GM12864 (cell line): ENCODE measurements at regions not wholly inside any gene's neighbourhood (a gene's known extent, or its start where the extent isn't known, plus 50 kb on each side); places are given as distances from the start of the nearest gene placed in this dataset.
A peak's percentile ranks its signal among the peaks of the same experiment; 100 is the strongest.

ENCODE experiments used
- DNase-seq: peaks from one replicate; pipeline ENCODE4 v3.0.0-alpha.2; 2011; ENCODE audit warnings: low read depth
- H3K4me3 ChIP-seq: 2 replicates; pipeline ENCODE4 v1.5.1; 2011; ENCODE audit warnings: mild to moderate bottlenecking, low read depth, low read length, control low read depth
- TF ChIP-seq, protein P1 (sequence below): IDR thresholded peaks from 2 replicates; pipeline ENCODE4 v1.5.1; 2011; ENCODE audit warnings: low read depth, mild to moderate bottlenecking, moderate library complexity, low read length, control low read depth, inconsistent platforms; ENCODE audit errors: missing control alignments

DNA sequence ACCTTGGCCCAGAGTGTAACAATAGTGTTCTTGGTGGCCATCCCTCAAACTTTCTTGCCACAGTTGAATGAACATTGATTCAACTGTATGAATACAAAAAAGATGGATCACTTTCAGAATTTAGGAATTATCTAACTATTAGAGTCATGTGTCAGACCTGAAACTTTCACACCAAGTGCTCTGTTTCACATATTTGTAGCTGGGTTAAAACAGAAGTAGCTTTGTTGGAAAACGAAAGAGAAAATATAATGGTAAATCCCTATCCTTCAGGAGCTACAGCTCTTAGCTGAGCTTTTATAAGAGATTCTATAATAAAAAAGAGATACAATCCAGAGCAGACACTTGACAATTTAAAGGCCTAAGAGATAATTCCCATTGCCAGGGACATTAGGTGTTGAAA is 719.3 kb downstream of the JRKL start:
- no peak overlapping the region for H3K4me3 ChIP-seq
- TF ChIP-seq, protein P1, sequence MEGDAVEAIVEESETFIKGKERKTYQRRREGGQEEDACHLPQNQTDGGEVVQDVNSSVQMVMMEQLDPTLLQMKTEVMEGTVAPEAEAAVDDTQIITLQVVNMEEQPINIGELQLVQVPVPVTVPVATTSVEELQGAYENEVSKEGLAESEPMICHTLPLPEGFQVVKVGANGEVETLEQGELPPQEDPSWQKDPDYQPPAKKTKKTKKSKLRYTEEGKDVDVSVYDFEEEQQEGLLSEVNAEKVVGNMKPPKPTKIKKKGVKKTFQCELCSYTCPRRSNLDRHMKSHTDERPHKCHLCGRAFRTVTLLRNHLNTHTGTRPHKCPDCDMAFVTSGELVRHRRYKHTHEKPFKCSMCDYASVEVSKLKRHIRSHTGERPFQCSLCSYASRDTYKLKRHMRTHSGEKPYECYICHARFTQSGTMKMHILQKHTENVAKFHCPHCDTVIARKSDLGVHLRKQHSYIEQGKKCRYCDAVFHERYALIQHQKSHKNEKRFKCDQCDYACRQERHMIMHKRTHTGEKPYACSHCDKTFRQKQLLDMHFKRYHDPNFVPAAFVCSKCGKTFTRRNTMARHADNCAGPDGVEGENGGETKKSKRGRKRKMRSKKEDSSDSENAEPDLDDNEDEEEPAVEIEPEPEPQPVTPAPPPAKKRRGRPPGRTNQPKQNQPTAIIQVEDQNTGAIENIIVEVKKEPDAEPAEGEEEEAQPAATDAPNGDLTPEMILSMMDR, result no peak

DNA sequence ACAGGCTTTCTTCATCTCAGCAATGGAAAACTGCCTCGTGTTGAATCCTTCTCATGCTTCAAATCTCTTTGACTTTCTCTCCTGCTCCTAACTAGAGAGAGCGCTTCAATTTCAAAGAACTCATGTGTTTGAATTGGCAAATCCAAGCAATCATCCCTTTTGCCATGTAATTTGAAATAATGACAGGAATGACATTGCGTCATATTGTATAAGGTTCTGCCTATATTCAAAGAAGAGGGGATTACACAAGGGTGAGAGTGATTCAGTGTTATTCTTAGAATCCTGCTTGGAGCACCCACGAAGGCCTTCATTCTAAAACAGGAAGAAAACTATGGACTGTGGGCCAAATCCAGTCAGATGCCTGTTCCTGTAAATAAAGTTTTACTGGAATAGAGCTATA is 720.6 kb downstream of the JRKL start:
- TF ChIP-seq, protein P1, result no peak
- no peak for DNase-seq
- H3K4me3 ChIP-seq, result no peak overlapping the region

More for the DNA sequence above, 719.3 kb downstream of the JRKL start:
- DNase-seq, result no peak

DNA sequence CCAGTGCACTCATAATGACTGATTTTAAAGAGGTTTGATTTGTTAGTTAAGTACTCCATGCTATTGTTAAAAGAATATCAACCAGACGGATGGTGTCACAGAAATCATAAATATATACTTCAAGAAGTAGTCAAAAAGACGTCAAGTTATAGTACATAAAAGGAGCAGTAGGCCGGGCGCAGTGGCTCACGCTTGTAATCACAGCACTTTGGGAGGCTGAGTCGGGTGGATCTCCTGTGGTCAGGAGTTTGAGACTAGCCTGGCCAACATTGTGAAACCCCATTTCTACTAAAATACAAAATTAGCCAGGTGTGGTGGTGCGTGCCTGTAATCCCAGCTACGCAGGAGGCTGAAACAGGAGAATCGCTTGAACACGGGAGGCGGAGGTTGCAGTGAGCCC is 721.7 kb downstream of the JRKL start:
- H3K4me3 ChIP-seq, result no peak overlapping the region
- no peak for DNase-seq
- TF ChIP-seq, protein P1, result no peak

DNA sequence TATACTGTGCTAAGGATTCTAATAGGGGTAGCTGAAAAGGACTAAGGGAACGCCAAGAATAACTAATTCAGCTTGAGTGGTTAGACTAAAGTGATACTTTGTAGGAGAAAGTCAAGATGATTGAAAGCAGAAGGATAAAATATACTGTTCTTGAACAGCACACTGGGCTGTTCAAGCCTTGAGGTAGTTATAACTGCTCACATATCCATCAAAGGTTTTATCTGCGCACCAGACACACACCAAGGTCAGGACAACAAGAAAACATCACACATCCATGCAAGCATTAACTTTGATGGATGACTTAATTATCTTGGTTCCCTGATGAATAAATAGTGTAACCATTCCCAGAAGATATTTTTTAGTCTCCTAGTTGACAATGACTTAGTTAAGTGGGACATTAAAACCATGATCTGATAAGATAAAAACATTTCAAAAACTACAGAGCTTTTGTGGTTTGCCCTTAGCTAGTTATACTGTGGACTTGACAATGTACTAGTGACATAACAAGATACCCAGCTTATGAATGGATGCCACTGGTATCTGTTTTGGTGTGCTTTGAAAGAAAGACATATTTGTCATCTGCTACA is 728.9 kb downstream of the JRKL start:
- DNase-seq, result no peak
- H3K4me3 ChIP-seq, result no peak overlapping the region
- TF ChIP-seq, protein P1, result no peak

DNA sequence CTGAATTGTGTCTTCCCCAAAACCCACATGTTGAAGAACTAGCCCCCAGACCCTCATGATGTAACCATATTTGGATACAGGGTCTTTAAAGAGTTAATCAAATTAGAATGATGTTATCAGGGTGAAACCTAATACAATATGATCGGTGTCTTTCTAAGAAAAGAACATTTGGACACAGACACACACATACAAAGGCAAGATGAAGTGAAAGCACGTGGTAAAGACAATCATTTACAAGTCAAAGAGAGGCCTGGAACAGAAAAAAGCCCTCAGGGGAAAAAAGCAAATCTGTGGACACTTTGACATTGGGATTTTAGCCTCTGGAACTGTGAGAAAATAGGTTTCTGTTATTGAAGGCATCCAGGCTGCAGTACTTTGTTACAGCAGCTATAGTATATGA is 733.4 kb downstream of the JRKL start:
- no peak overlapping the region for H3K4me3 ChIP-seq
- no peak for DNase-seq
- TF ChIP-seq, protein P1, result no peak

DNA sequence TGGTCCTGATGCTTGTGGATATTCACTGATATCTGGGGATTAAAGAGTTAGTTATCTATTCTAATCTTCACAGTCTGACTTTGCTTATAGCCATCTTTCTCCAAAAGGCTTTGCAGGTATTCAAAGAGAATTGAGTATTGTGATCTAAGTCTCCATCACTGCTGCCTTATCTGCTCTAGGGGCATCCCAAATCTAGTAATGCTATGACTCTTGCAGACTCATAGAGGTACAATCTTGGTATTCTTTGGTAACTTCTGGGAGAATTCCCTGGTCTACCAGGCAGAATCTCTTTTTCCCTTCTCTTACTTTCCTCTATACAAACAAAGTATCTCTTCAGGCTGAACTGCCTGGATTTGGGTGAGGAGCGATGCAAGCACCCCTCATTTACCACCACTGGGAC is 746.3 kb downstream of the JRKL start:
- no peak for DNase-seq
- TF ChIP-seq, protein P1, result no peak
- no peak overlapping the region for H3K4me3 ChIP-seq

DNA sequence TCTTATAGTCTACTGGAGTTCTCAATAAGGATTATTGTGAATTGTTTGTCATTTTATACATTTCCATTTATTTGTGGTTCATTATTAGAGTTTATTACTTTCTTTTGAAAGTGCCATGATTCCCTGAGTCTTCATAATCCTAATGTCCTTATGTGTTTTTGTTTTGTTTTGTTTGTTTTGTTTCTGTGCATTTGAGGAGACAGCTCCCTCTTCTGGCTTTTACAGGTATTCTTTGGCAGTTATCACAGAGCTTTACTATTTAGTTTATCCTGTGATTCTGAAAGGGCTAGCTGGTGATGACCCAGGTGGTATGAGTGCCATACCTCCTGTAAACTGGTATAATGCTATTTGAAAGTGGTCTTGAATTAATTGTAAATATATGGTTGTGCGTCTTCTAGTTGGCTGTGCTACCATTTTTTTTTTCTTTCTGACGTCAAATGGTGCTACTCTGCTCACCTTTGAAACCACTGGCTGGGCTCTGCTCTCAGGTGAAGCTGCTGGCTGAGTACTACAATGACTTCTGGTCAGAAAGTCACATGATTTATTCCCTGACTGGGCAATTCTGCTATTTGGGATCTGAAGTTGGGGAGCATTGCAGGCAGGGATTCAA is 751.2 kb downstream of the JRKL start:
- TF ChIP-seq, protein P1, result peak; percentile 60
- no peak overlapping the region for H3K4me3 ChIP-seq
- no peak for DNase-seq
